ENCODE measurements at regions not wholly inside any gene's neighbourhood (a gene's known extent, or its start where the extent isn't known, plus 50 kb on each side); places are given as distances from the start of the nearest gene placed in this dataset.

GRCh38 chrX:9087271-9088040 is 53.5 kb upstream of the FAM9B start:
- DNase-seq (ENCODE audit: low spot score) = no peak

- DNase-seq (ENCODE audit: low spot score) = no peak
Observed at GRCh38 chrX:9088896-9089295, 55.0 kb upstream of the FAM9B start.

GRCh38 chrX:9090766-9091165 is 56.8 kb upstream of the FAM9B start:
- DNase-seq (ENCODE audit: low spot score) = no peak

- no peak for DNase-seq (ENCODE audit: low spot score)
Observed at GRCh38 chrX:9091258-9091657, 57.3 kb upstream of the FAM9B start.

GRCh38 chrX:9102956-9103355 is 69.0 kb upstream of the FAM9B start:
- DNase-seq (ENCODE audit: low spot score) = no peak

- DNase-seq (ENCODE audit: low spot score) = no peak
Observed at GRCh38 chrX:9108054-9108453, 74.1 kb upstream of the FAM9B start.

GRCh38 chrX:9110808-9111207 is 76.9 kb upstream of the FAM9B start:
- DNase-seq (ENCODE audit: low spot score) = no peak

GRCh38 chrX:9114245-9114644 is 80.3 kb upstream of the FAM9B start:
- DNase-seq (ENCODE audit: low spot score) = no peak

- no peak for DNase-seq (ENCODE audit: low spot score)
Observed at GRCh38 chrX:9117851-9118250, 83.9 kb upstream of the FAM9B start.

GRCh38 chrX:9122519-9123245 is 88.8 kb upstream of the FAM9B start:
- no peak for DNase-seq (ENCODE audit: low spot score)

GRCh38 chrX:9127986-9128385 is 94.1 kb upstream of the FAM9B start:
- no peak for DNase-seq (ENCODE audit: low spot score)

GRCh38 chrX:9130031-9130430 is 96.1 kb upstream of the FAM9B start:
- no peak for DNase-seq (ENCODE audit: low spot score)

GRCh38 chrX:9131066-9131465 is 97.1 kb upstream of the FAM9B start:
- DNase-seq (ENCODE audit: low spot score) = no peak

GRCh38 chrX:9132036-9132638 is 98.2 kb upstream of the FAM9B start:
- DNase-seq (ENCODE audit: low spot score) = no peak

GRCh38 chrX:9133426-9133825 is 99.5 kb upstream of the FAM9B start:
- no peak for DNase-seq (ENCODE audit: low spot score)

GRCh38 chrX:9134366-9134765 is 100.4 kb upstream of the FAM9B start:
- no peak for DNase-seq (ENCODE audit: low spot score)

GRCh38 chrX:9135901-9136510 is 102.1 kb upstream of the FAM9B start:
- DNase-seq (ENCODE audit: low spot score) = no peak

GRCh38 chrX:9137152-9137551 is 103.2 kb upstream of the FAM9B start:
- no peak for DNase-seq (ENCODE audit: low spot score)

- DNase-seq (ENCODE audit: low spot score) = no peak
Observed at GRCh38 chrX:9141496-9141895, 107.6 kb upstream of the FAM9B start.

GRCh38 chrX:9144701-9145241 is 110.8 kb upstream of the FAM9B start:
- no peak for DNase-seq (ENCODE audit: low spot score)

- no peak for DNase-seq (ENCODE audit: low spot score)
Observed at GRCh38 chrX:9146657-9147056, 112.7 kb upstream of the FAM9B start.

GRCh38 chrX:9147086-9147485 is 113.2 kb upstream of the FAM9B start:
- DNase-seq (ENCODE audit: low spot score) = no peak

Measured in mucosa of gallbladder (tissue), 1 donor.